ENCODE measurements at regions not wholly inside any gene's neighbourhood (a gene's known extent, or its start where the extent isn't known, plus 50 kb on each side); places are given as distances from the start of the nearest gene placed in this dataset.

- TF ChIP-seq CTCF (IDR thresholded peaks at IDR 0.05): no peak
- TF ChIP-seq POLR2AphosphoS5 (IDR thresholded peaks at IDR 0.05): no peak
- no peak for TF ChIP-seq POLR2A (IDR thresholded peaks at IDR 0.05; ENCODE audit: low read depth)
- no peak for TF ChIP-seq EP300 (IDR thresholded peaks at IDR 0.05)
These were observed 393.7 kb upstream of the CPEB2 start for GRCh38 chr4:14608630-14609029.

All from esophagus muscularis mucosa (tissue), 4 donors.